ENCODE measurements at regions not wholly inside any gene's neighbourhood (a gene's known extent, or its start where the extent isn't known, plus 50 kb on each side); places are given as distances from the start of the nearest gene placed in this dataset.

DNA sequence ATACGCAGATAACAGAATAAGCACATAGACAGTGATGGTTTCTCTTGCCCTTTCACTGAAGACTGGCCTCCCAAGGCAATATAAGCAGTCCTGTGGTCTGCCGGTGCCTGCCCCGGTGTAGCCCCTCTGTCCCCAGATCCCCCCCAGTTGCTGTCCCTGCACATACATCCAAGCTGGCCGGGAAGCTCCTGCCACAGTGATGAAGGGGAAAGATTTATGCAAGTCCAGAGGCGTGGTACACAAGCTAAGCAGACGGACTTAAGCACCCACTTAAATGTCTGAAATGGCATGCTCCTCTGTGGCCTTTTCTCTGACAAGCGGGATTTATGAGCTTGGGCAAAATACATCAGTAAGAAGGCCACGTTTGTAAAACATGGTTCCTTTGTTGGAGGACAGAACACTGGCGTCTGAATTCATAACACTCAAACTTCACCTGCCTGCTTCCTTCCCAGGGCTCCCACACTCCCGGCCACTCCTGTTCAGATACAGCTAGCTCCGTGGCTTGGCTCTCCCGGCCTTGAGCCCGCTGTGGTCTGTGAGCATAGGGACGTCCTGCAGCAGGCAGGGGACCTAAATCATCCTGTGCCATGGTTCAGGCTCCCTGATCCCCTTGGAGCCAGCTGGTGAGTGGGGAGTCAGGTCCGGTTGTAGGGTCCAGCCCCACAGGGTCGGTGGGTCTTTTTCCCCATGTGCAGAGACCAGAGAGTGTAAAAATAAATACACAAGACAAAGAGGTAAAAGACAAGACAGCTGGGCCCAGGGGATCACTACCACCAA, 61.7 kb upstream of the PPP2R2D start:
- no peak overlapping the region for H3K4me3 Mint-ChIP-seq

More for the DNA sequence above, 61.7 kb upstream of the PPP2R2D start:
- Histone ChIP-seq H2AFZ (ENCODE audit: low read length) (no peak overlapping the region), H3K79me1 (ENCODE audit: insufficient read depth, low read depth, low read length, poor library complexity, severe bottlenecking) (no peaks in the 10 kb centered on the region), H4K91ac (ENCODE audit: insufficient read length, low read depth, low read length) (no peak overlapping the region), H3K56ac (ENCODE audit: insufficient read length, low read depth, low read length) (no peak overlapping the region), H3K4me2 (ENCODE audit: insufficient read depth, insufficient read length, low read length) (no peak overlapping the region), H2BK20ac (ENCODE audit: low read depth, low read length, poor library complexity, severe bottlenecking) (no peak overlapping the region), H2BK5ac (ENCODE audit: insufficient read length, low read length) (no peak overlapping the region), H4K8ac (replicated peaks; ENCODE audit: insufficient read length, low read depth, low read length) (no peak overlapping the region), H3K4ac (ENCODE audit: low read depth, low read length) (no peak overlapping the region), H3K9ac (ENCODE audit: extremely low read depth, insufficient read length, low read length) (no peak overlapping the region), H2AK5ac (ENCODE audit: insufficient read length, low read length) (no peak overlapping the region), H2BK120ac (ENCODE audit: low read depth, low read length, poor library complexity, severe bottlenecking) (no peak overlapping the region), H2BK12ac (ENCODE audit: insufficient read length, low read depth, low read length) (no peak overlapping the region), H3K4me1 (ENCODE audit: insufficient read depth, low read length) (no peaks in the 10 kb centered on the region), H3K9me3 (ENCODE audit: control insufficient read depth, low read depth, low read length) (no peaks in the 10 kb centered on the region), H3K27ac (ENCODE audit: insufficient read length, low read depth, low read length) (no peak overlapping the region), H3K18ac (ENCODE audit: insufficient read length, low read depth, low read length) (no peak overlapping the region), H3T11ph (ENCODE audit: low read length) (no peak overlapping the region), H4K5ac (ENCODE audit: insufficient read length, low read depth, low read length) (no peak overlapping the region), H3K14ac (ENCODE audit: insufficient read depth, low read length) (no peak overlapping the region), H2BK15ac (ENCODE audit: low read depth, low read length) (no peak overlapping the region), H4K20me1 (ENCODE audit: control insufficient read depth, insufficient read depth, insufficient read length) (peaks cover 2% of the 10 kb centered on the region), H3K23me2 (ENCODE audit: insufficient read length, low read depth, low read length, poor library complexity, severe bottlenecking) (no peaks in the 10 kb centered on the region), H3K27me3 (ENCODE audit: insufficient read depth, low read length) (no peaks in the 10 kb centered on the region), H3K23ac (ENCODE audit: insufficient read length, low read depth, low read length) (no peak overlapping the region), H3K79me2 (ENCODE audit: insufficient read depth, low read length) (no peaks in the 10 kb centered on the region)
- no CpG with 5 or more reads among the region's 16 CpGs for WGBS (ENCODE audit: extremely low coverage, insufficient read length, low lambda C conversion rate)
- H3K36me3 Mint-ChIP-seq (ENCODE audit: insufficient read depth in 1 of 3, low read depth in 3 of 3) = no peaks in the 10 kb centered on the region
- H3K27me3 Mint-ChIP-seq (ENCODE audit: low read depth) = no peaks in the 10 kb centered on the region; the same call in 1 of the 2 replicates
- H3K9me3 Mint-ChIP-seq = peaks cover 5 to 9% of the 10 kb centered on the region in 2 experiments
- DNase-seq = peak; percentile 13
- TF ChIP-seq, protein P1, sequence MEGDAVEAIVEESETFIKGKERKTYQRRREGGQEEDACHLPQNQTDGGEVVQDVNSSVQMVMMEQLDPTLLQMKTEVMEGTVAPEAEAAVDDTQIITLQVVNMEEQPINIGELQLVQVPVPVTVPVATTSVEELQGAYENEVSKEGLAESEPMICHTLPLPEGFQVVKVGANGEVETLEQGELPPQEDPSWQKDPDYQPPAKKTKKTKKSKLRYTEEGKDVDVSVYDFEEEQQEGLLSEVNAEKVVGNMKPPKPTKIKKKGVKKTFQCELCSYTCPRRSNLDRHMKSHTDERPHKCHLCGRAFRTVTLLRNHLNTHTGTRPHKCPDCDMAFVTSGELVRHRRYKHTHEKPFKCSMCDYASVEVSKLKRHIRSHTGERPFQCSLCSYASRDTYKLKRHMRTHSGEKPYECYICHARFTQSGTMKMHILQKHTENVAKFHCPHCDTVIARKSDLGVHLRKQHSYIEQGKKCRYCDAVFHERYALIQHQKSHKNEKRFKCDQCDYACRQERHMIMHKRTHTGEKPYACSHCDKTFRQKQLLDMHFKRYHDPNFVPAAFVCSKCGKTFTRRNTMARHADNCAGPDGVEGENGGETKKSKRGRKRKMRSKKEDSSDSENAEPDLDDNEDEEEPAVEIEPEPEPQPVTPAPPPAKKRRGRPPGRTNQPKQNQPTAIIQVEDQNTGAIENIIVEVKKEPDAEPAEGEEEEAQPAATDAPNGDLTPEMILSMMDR (conservative IDR thresholded peaks at IDR 0.05) = no peak
- H3K4me1 Mint-ChIP-seq = peaks cover 0 to 5% of the 10 kb centered on the region in 2 experiments; a peak in 1 of 4 replicates
- no peak overlapping the region; a peak in 1 of 7 replicates for H3K27ac Mint-ChIP-seq
